B cell (primary cell): ENCODE measurements at regions not wholly inside any gene's neighbourhood (a gene's known extent, or its start where the extent isn't known, plus 50 kb on each side); places are given as distances from the start of the nearest gene placed in this dataset.

Source experiments
- CTCF ChIP-seq: fragments of 200-600 bp; IDR thresholded peaks from one replicate; pipeline ENCODE4 v1.8.0; 2022; ENCODE audit warnings: antibody characterized with exemption, mild to moderate bottlenecking
- EZH2 ChIP-seq: IDR thresholded peaks from 2 replicates; pipeline ENCODE4 v1.6.1; 2012; ENCODE audit warnings: borderline replicate concordance, low read depth, mild to moderate bottlenecking, moderate library complexity, low read length; ENCODE audit not compliant: insufficient read depth, poor library complexity, severe bottlenecking

GRCh38 chr12:67807814-67808213 lies 159.3 kb downstream of the DYRK2 start:
- no peak for TF ChIP-seq CTCF
- no peak for TF ChIP-seq EZH2
